MCF 10A (cell line): ENCODE measurements at regions not wholly inside any gene's neighbourhood (a gene's known extent, or its start where the extent isn't known, plus 50 kb on each side); places are given as distances from the start of the nearest gene placed in this dataset.

Source experiments
- BruUV-seq: library from RNA; stranded (reverse); fragments of 400-500 nt; replicated peaks from 2 replicates; lab custom pipeline; 2021; lab: Mats Ljungman, UMichigan
- CTCF ChIA-PET: fragments of 300-600 bp; sonication (Branson Sonifier 250); formaldehyde crosslinking; extraction: SDS; loops from one replicate; lab custom pipeline; 2021; ENCODE audit warnings: antibody characterized with exemption, inconsistent platforms; lab: Yijun Ruan, JAX
- POLR2A ChIA-PET: fragments of 300-600, 350-650 bp; sonication (Branson Sonifier 250); formaldehyde crosslinking; extraction: SDS; loops from one replicate; lab custom pipeline; 2020; ENCODE audit warnings: antibody characterized with exemption, inconsistent platforms; lab: Yijun Ruan, JAX
- DNase-seq: peaks from one replicate; pipeline ENCODE4 v3.0.0-alpha.2; 2018; ENCODE audit not compliant: unreplicated experiment
- H3K27ac Mint-ChIP-seq: one replicate; pipeline ENCODE4 v1.8.0; 2022; ENCODE audit warnings: mild to moderate bottlenecking, low read depth, mixed read lengths; ENCODE audit not compliant: unreplicated experiment
- H3K27me3 Mint-ChIP-seq: one replicate; pipeline ENCODE4 v1.8.0; 2022; ENCODE audit warnings: mixed read lengths; ENCODE audit not compliant: insufficient read depth, unreplicated experiment
- H3K36me3 Mint-ChIP-seq: one replicate; pipeline ENCODE4 v1.8.0; 2022; ENCODE audit warnings: mild to moderate bottlenecking, moderate library complexity, mixed read lengths; ENCODE audit not compliant: insufficient read depth, unreplicated experiment
- H3K4me1 Mint-ChIP-seq: one replicate; pipeline ENCODE4 v1.8.0; 2022; ENCODE audit warnings: mixed read lengths; ENCODE audit not compliant: insufficient read depth, unreplicated experiment
- H3K4me3 Mint-ChIP-seq: one replicate; pipeline ENCODE4 v1.8.0; 2022; ENCODE audit warnings: mild to moderate bottlenecking, moderate library complexity, mixed read lengths; ENCODE audit not compliant: unreplicated experiment
- H3K9me3 Mint-ChIP-seq: one replicate; pipeline ENCODE4 v1.8.0; 2022; ENCODE audit warnings: mixed read lengths; ENCODE audit not compliant: unreplicated experiment
- intact Hi-C: fragments of 100-400 bp; cut with micrococcal nuclease; formaldehyde crosslinking; loops from 2 replicates; pipeline ENCODE4 v1.14.1; 2022
- TF ChIP-seq, protein P1 (sequence below): fragments of 200-600 bp; IDR thresholded peaks from one replicate; pipeline ENCODE4 v1.8.0; 2022; ENCODE audit warnings: antibody characterized with exemption, mild to moderate bottlenecking; ENCODE audit not compliant: unreplicated experiment

- intact Hi-C loops: no loop called here
- POLR2A ChIA-PET: interaction anchor here (0.8 to 1.9 kb wide), 8 partner anchors 8 to 343 kb away, joined by 3 to 10 read pairs (median 3); no protein-coding TSS in a partner anchor
- no peak overlapping the region for H3K27ac Mint-ChIP-seq
- CTCF ChIA-PET: interaction anchor here (0.6 to 1.1 kb wide), 5 partner anchors 44 to 336 kb away, joined by 3 to 4 read pairs (median 3); no protein-coding TSS in a partner anchor
- no peak for DNase-seq
- TF ChIP-seq, protein P1, sequence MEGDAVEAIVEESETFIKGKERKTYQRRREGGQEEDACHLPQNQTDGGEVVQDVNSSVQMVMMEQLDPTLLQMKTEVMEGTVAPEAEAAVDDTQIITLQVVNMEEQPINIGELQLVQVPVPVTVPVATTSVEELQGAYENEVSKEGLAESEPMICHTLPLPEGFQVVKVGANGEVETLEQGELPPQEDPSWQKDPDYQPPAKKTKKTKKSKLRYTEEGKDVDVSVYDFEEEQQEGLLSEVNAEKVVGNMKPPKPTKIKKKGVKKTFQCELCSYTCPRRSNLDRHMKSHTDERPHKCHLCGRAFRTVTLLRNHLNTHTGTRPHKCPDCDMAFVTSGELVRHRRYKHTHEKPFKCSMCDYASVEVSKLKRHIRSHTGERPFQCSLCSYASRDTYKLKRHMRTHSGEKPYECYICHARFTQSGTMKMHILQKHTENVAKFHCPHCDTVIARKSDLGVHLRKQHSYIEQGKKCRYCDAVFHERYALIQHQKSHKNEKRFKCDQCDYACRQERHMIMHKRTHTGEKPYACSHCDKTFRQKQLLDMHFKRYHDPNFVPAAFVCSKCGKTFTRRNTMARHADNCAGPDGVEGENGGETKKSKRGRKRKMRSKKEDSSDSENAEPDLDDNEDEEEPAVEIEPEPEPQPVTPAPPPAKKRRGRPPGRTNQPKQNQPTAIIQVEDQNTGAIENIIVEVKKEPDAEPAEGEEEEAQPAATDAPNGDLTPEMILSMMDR: no peak
- H3K36me3 Mint-ChIP-seq: no peaks in the 10 kb centered on the region
- H3K4me1 Mint-ChIP-seq: peaks cover 21% of the 10 kb centered on the region
- H3K4me3 Mint-ChIP-seq: no peak overlapping the region
- H3K27me3 Mint-ChIP-seq: no peaks in the 10 kb centered on the region
- no peaks in the 10 kb centered on the region for H3K9me3 Mint-ChIP-seq
- BruUV-seq: no TSS peak
Observed at GRCh38 chr7:13032576-13032975, 345.1 kb downstream of the ARL4A start.

DNA sequence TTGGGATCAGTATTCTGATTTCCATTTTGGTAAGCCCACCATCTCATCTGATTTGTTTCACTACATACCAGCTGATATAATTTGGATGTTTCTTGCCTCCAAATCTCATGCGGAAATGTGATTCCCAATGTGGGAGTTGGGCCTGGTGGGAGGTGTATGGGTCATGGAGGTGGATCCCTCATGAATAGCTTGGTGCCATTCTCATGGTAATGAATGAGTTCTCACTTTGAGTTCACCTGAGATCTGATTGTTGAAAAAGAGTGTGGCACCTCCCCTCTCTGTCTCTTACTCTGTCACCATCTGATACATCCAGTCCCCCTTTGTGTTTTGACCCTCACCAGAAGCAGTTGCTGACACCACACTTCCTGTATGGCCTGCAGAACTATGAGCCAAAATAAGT lies 347.3 kb downstream of the ARL4A start:
- TF ChIP-seq, protein P1: no peak
- no peak overlapping the region for H3K4me3 Mint-ChIP-seq
- peaks cover 15% of the 10 kb centered on the region for H3K4me1 Mint-ChIP-seq
- no TSS peak for BruUV-seq
- no peaks in the 10 kb centered on the region for H3K27me3 Mint-ChIP-seq
- no peaks in the 10 kb centered on the region for H3K36me3 Mint-ChIP-seq
- CTCF ChIA-PET: no interaction called here
- no peaks in the 10 kb centered on the region for H3K9me3 Mint-ChIP-seq
- H3K27ac Mint-ChIP-seq: no peak overlapping the region
- intact Hi-C loops: no loop called here
- POLR2A ChIA-PET: no interaction called here
- no peak for DNase-seq

- H3K27ac Mint-ChIP-seq: no peak overlapping the region
- BruUV-seq: no TSS peak
- H3K9me3 Mint-ChIP-seq: no peaks in the 10 kb centered on the region
- H3K4me3 Mint-ChIP-seq: no peak overlapping the region
- CTCF ChIA-PET: no interaction called here
- no peak for DNase-seq
- intact Hi-C loops: no loop called here
- POLR2A ChIA-PET: no interaction called here
- H3K27me3 Mint-ChIP-seq: no peaks in the 10 kb centered on the region
- TF ChIP-seq, protein P1: no peak
- H3K36me3 Mint-ChIP-seq: no peaks in the 10 kb centered on the region
- H3K4me1 Mint-ChIP-seq: peaks cover 15% of the 10 kb centered on the region
Observed at GRCh38 chr7:13035233-13035632, 347.8 kb downstream of the ARL4A start.

DNA sequence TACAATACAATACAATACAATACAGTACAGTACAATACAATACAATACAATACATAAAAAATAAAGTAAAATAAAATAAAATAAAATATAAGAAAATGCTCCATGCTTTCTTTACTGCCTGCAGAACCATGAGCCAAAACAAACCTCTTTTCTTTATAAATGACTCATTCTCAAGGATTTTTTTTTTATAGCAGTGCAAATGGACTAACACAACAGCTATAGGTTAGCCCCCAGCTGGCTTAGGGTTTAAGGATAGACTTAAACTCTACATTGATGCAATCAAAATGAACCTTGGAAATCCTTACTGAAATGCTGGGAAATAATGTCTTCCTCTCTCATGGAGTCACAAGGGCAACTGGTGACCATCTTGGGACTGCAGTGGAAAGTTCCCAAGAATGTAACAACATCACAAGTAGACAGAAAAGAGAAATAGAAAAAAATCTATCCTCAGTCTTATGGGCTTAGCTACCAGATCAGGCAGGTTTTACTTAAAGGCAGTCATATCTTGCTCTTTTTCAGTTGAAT lies 348.9 kb downstream of the ARL4A start:
- Mint-ChIP-seq H3K9me3 (no peaks in the 10 kb centered on the region), H3K36me3 (no peaks in the 10 kb centered on the region), H3K27ac (no peak overlapping the region), H3K4me3 (no peak overlapping the region), H3K27me3 (no peaks in the 10 kb centered on the region), H3K4me1 (peaks cover 14% of the 10 kb centered on the region)
- intact Hi-C loops: no loop called here
- BruUV-seq: no TSS peak
- TF ChIP-seq, protein P1: no peak
- POLR2A ChIA-PET: no interaction called here
- CTCF ChIA-PET: no interaction called here
- DNase-seq: peak; percentile 47
